ENCODE measurements at regions not wholly inside any gene's neighbourhood (a gene's known extent, or its start where the extent isn't known, plus 50 kb on each side); places are given as distances from the start of the nearest gene placed in this dataset.

GRCh38 chr1:57820356-57821095 is 396.7 kb upstream of the DAB1 start:
- no peaks in the 10 kb centered on the region for H3K27me3 ChIP-seq (ENCODE audit: control insufficient read depth, insufficient read depth, low read length)
- H3K27ac ChIP-seq (ENCODE audit: low read length): no peak overlapping the region
- H3K4me1 ChIP-seq (ENCODE audit: control insufficient read depth, insufficient read depth, low read length): no peaks in the 10 kb centered on the region
- no CpG with 5 or more reads among the region's 6 CpGs for WGBS (ENCODE audit: insufficient coverage, insufficient read length)
- H3K9me3 ChIP-seq (ENCODE audit: control insufficient read depth, insufficient read depth, low read length): no peaks in the 10 kb centered on the region
- H3K4me3 ChIP-seq (ENCODE audit: low read length): no peak overlapping the region
- H3K36me3 ChIP-seq (ENCODE audit: control insufficient read depth, insufficient read depth, low read length): no peaks in the 10 kb centered on the region
- DNase-seq (ENCODE audit: low read depth, low spot score): no peak

GRCh38 chr1:57819893-57820292 is 396.0 kb upstream of the DAB1 start:
- Histone ChIP-seq H3K9me3 (ENCODE audit: control insufficient read depth, insufficient read depth, low read length) (no peaks in the 10 kb centered on the region), H3K4me3 (ENCODE audit: low read length) (no peak overlapping the region), H3K4me1 (ENCODE audit: control insufficient read depth, insufficient read depth, low read length) (no peaks in the 10 kb centered on the region), H3K27ac (ENCODE audit: low read length) (no peak overlapping the region), H3K27me3 (ENCODE audit: control insufficient read depth, insufficient read depth, low read length) (no peaks in the 10 kb centered on the region), H3K36me3 (ENCODE audit: control insufficient read depth, insufficient read depth, low read length) (no peaks in the 10 kb centered on the region)
- no peak for DNase-seq (ENCODE audit: low read depth, low spot score)
- no CpG with 5 or more reads among the region's 4 CpGs for WGBS (ENCODE audit: insufficient coverage, insufficient read length)

GRCh38 chr1:57803586-57803985 is 379.7 kb upstream of the DAB1 start:
- WGBS (ENCODE audit: insufficient coverage, insufficient read length): no CpG with 5 or more reads among the region's 3 CpGs
- H3K4me1 ChIP-seq (ENCODE audit: control insufficient read depth, insufficient read depth, low read length): no peaks in the 10 kb centered on the region
- no peak for DNase-seq (ENCODE audit: low read depth, low spot score)
- no peak overlapping the region for H3K4me3 ChIP-seq (ENCODE audit: low read length)
- H3K27me3 ChIP-seq (ENCODE audit: control insufficient read depth, insufficient read depth, low read length): no peaks in the 10 kb centered on the region
- no peak overlapping the region for H3K27ac ChIP-seq (ENCODE audit: low read length)
- H3K36me3 ChIP-seq (ENCODE audit: control insufficient read depth, insufficient read depth, low read length): no peaks in the 10 kb centered on the region
- no peaks in the 10 kb centered on the region for H3K9me3 ChIP-seq (ENCODE audit: control insufficient read depth, insufficient read depth, low read length)

GRCh38 chr1:57800376-57800775 is 376.5 kb upstream of the DAB1 start:
- no peaks in the 10 kb centered on the region for H3K36me3 ChIP-seq (ENCODE audit: control insufficient read depth, insufficient read depth, low read length)
- H3K9me3 ChIP-seq (ENCODE audit: control insufficient read depth, insufficient read depth, low read length): no peaks in the 10 kb centered on the region
- no CpG with 5 or more reads among the region's 3 CpGs for WGBS (ENCODE audit: insufficient coverage, insufficient read length)
- no peak overlapping the region for H3K27ac ChIP-seq (ENCODE audit: low read length)
- no peaks in the 10 kb centered on the region for H3K27me3 ChIP-seq (ENCODE audit: control insufficient read depth, insufficient read depth, low read length)
- no peaks in the 10 kb centered on the region for H3K4me1 ChIP-seq (ENCODE audit: control insufficient read depth, insufficient read depth, low read length)
- no peak overlapping the region for H3K4me3 ChIP-seq (ENCODE audit: low read length)
- DNase-seq (ENCODE audit: low read depth, low spot score): no peak

- Histone ChIP-seq H3K27ac (ENCODE audit: low read length) (no peak overlapping the region), H3K4me3 (ENCODE audit: low read length) (no peak overlapping the region), H3K36me3 (ENCODE audit: control insufficient read depth, insufficient read depth, low read length) (no peaks in the 10 kb centered on the region), H3K27me3 (ENCODE audit: control insufficient read depth, insufficient read depth, low read length) (no peaks in the 10 kb centered on the region), H3K4me1 (ENCODE audit: control insufficient read depth, insufficient read depth, low read length) (no peaks in the 10 kb centered on the region), H3K9me3 (ENCODE audit: control insufficient read depth, insufficient read depth, low read length) (no peaks in the 10 kb centered on the region)
- no CpG with 5 or more reads among the region's 4 CpGs for WGBS (ENCODE audit: insufficient coverage, insufficient read length)
- no peak for DNase-seq (ENCODE audit: low read depth, low spot score)
Observed at GRCh38 chr1:57799490-57800115, 375.7 kb upstream of the DAB1 start.

GRCh38 chr1:57798543-57798942 is 374.7 kb upstream of the DAB1 start:
- H3K27me3 ChIP-seq (ENCODE audit: control insufficient read depth, insufficient read depth, low read length): no peaks in the 10 kb centered on the region
- H3K4me3 ChIP-seq (ENCODE audit: low read length): no peak overlapping the region
- H3K27ac ChIP-seq (ENCODE audit: low read length): no peak overlapping the region
- no peaks in the 10 kb centered on the region for H3K9me3 ChIP-seq (ENCODE audit: control insufficient read depth, insufficient read depth, low read length)
- no peaks in the 10 kb centered on the region for H3K36me3 ChIP-seq (ENCODE audit: control insufficient read depth, insufficient read depth, low read length)
- DNase-seq (ENCODE audit: low read depth, low spot score): no peak
- H3K4me1 ChIP-seq (ENCODE audit: control insufficient read depth, insufficient read depth, low read length): no peaks in the 10 kb centered on the region
- no CpG with 5 or more reads among the region's 1 CpG for WGBS (ENCODE audit: insufficient coverage, insufficient read length)

- H3K36me3 ChIP-seq (ENCODE audit: control insufficient read depth, insufficient read depth, low read length): no peaks in the 10 kb centered on the region
- H3K27me3 ChIP-seq (ENCODE audit: control insufficient read depth, insufficient read depth, low read length): no peaks in the 10 kb centered on the region
- 100% methylated on average over 3 of the region's 3 CpGs for WGBS (ENCODE audit: insufficient coverage, insufficient read length)
- no peak overlapping the region for H3K27ac ChIP-seq (ENCODE audit: low read length)
- no peaks in the 10 kb centered on the region for H3K4me1 ChIP-seq (ENCODE audit: control insufficient read depth, insufficient read depth, low read length)
- no peaks in the 10 kb centered on the region for H3K9me3 ChIP-seq (ENCODE audit: control insufficient read depth, insufficient read depth, low read length)
- H3K4me3 ChIP-seq (ENCODE audit: low read length): no peak overlapping the region
- DNase-seq (ENCODE audit: low read depth, low spot score): no peak
Observed at GRCh38 chr1:57797084-57797483, 373.2 kb upstream of the DAB1 start.

GRCh38 chr1:57796616-57797015 is 372.8 kb upstream of the DAB1 start:
- Histone ChIP-seq H3K27ac (ENCODE audit: low read length) (no peak overlapping the region), H3K4me3 (ENCODE audit: low read length) (no peak overlapping the region), H3K4me1 (ENCODE audit: control insufficient read depth, insufficient read depth, low read length) (no peaks in the 10 kb centered on the region; the same call in 1 of the 2 replicates), H3K9me3 (ENCODE audit: control insufficient read depth, insufficient read depth, low read length) (no peaks in the 10 kb centered on the region), H3K36me3 (ENCODE audit: control insufficient read depth, insufficient read depth, low read length) (no peaks in the 10 kb centered on the region), H3K27me3 (ENCODE audit: control insufficient read depth, insufficient read depth, low read length) (no peaks in the 10 kb centered on the region)
- WGBS (ENCODE audit: insufficient coverage, insufficient read length): no CpG with 5 or more reads among the region's 2 CpGs
- no peak for DNase-seq (ENCODE audit: low read depth, low spot score)

- no peak for DNase-seq (ENCODE audit: low read depth, low spot score)
- Histone ChIP-seq H3K27me3 (ENCODE audit: control insufficient read depth, insufficient read depth, low read length) (no peaks in the 10 kb centered on the region), H3K9me3 (ENCODE audit: control insufficient read depth, insufficient read depth, low read length) (no peaks in the 10 kb centered on the region; the same call in 1 of the 2 replicates), H3K4me3 (ENCODE audit: low read length) (no peak overlapping the region), H3K4me1 (ENCODE audit: control insufficient read depth, insufficient read depth, low read length) (no peaks in the 10 kb centered on the region; the same call in 1 of the 2 replicates), H3K36me3 (ENCODE audit: control insufficient read depth, insufficient read depth, low read length) (no peaks in the 10 kb centered on the region), H3K27ac (ENCODE audit: low read length) (no peak overlapping the region)
- WGBS (ENCODE audit: insufficient coverage, insufficient read length): no CpG with 5 or more reads among the region's 5 CpGs
Observed at GRCh38 chr1:57795886-57796285, 372.0 kb upstream of the DAB1 start.

GRCh38 chr1:57794078-57794477 is 370.2 kb upstream of the DAB1 start:
- DNase-seq (ENCODE audit: low read depth, low spot score): no peak
- H3K27ac ChIP-seq (ENCODE audit: low read length): no peak overlapping the region
- H3K4me3 ChIP-seq (ENCODE audit: low read length): no peak overlapping the region
- no peaks in the 10 kb centered on the region; the same call in 1 of the 2 replicates for H3K4me1 ChIP-seq (ENCODE audit: control insufficient read depth, insufficient read depth, low read length)
- no CpG with 5 or more reads among the region's 2 CpGs for WGBS (ENCODE audit: insufficient coverage, insufficient read length)
- no peaks in the 10 kb centered on the region for H3K36me3 ChIP-seq (ENCODE audit: control insufficient read depth, insufficient read depth, low read length)
- no peaks in the 10 kb centered on the region; the same call in 1 of the 2 replicates for H3K9me3 ChIP-seq (ENCODE audit: control insufficient read depth, insufficient read depth, low read length)
- no peaks in the 10 kb centered on the region for H3K27me3 ChIP-seq (ENCODE audit: control insufficient read depth, insufficient read depth, low read length)

All from iPS DF 6.9 (cell line).